Upper lobe of left lung (tissue), 4 donors: ENCODE measurements at regions not wholly inside any gene's neighbourhood (a gene's known extent, or its start where the extent isn't known, plus 50 kb on each side); places are given as distances from the start of the nearest gene placed in this dataset.

ENCODE experiments used
- CTCF ChIP-seq, 6 experiments: fragments of 450-650 bp in 4 of 6; fragments of 200-600 bp in 2 of 6; sonication (generic) in 2 of 6; IDR thresholded peaks; one replicate each; pipeline ENCODE4 v1.5.1; 2016 to 2019; ENCODE audit warnings: antibody characterized with exemption in 6 of 6
- EP300 ChIP-seq, 4 donors: sonication (generic); formaldehyde crosslinking; IDR thresholded peaks; one replicate each; pipeline ENCODE4 v1.5.1; 2017; ENCODE audit warnings: antibody characterized with exemption in 4 of 4, control low read depth in 2 of 4
- POLR2A ChIP-seq, 4 donors: fragments of 450-650 bp; IDR thresholded peaks; one replicate each; pipeline ENCODE4 v1.5.1; 2016 to 2017; ENCODE audit warnings: antibody characterized with exemption in 4 of 4, mild to moderate bottlenecking in 2 of 4
- POLR2AphosphoS5 ChIP-seq, 2 donors: sonication (generic); formaldehyde crosslinking; IDR thresholded peaks; one replicate each; pipeline ENCODE4 v1.5.1; 2017; ENCODE audit warnings: antibody characterized with exemption in 2 of 2

- TF ChIP-seq CTCF (IDR thresholded peaks at IDR 0.05) (no peak), POLR2AphosphoS5 (IDR thresholded peaks at IDR 0.05) (no peak), POLR2A (IDR thresholded peaks at IDR 0.05) (no peak), EP300 (IDR thresholded peaks at IDR 0.05) (no peak)
Observed at GRCh38 chr5:89728750-89729149, 680.8 kb downstream of the CETN3 start.
